H9 (cell line): ENCODE measurements at regions not wholly inside any gene's neighbourhood (a gene's known extent, or its start where the extent isn't known, plus 50 kb on each side); places are given as distances from the start of the nearest gene placed in this dataset.
"Not testable (repeated sequence)": the region's sequence is repeated elsewhere in the genome, so short reads cannot be mapped to it uniquely, and the experiment has no call there.

Source experiments
- DNase-seq: peaks from one replicate; pipeline ENCODE4 v3.0.0-alpha.2; 2017
- H2AFZ ChIP-seq: one replicate; pipeline ENCODE4 v1.6.1; 2013; ENCODE audit warnings: mild to moderate bottlenecking, low read length, control low read depth, moderate library complexity
- H2AK5ac ChIP-seq: 2 replicates; pipeline ENCODE4 v1.6.1; 2013; ENCODE audit warnings: low read length, control low read depth, mixed read lengths; ENCODE audit not compliant: insufficient read length
- H2BK120ac ChIP-seq: one replicate; pipeline ENCODE4 v1.6.1; 2013; ENCODE audit warnings: low read depth, mild to moderate bottlenecking, low read length, control low read depth, inconsistent platforms; ENCODE audit not compliant: poor library complexity, severe bottlenecking
- H2BK12ac ChIP-seq: 2 replicates; pipeline ENCODE4 v1.6.1; 2013; ENCODE audit warnings: low read length, control low read depth, mixed read lengths, low read depth; ENCODE audit not compliant: insufficient read length
- H2BK15ac ChIP-seq: 2 replicates; pipeline ENCODE4 v1.6.1; 2013; ENCODE audit warnings: low read depth, low read length, control low read depth
- H2BK20ac ChIP-seq: one replicate; pipeline ENCODE4 v1.6.1; 2013; ENCODE audit warnings: low read depth, mild to moderate bottlenecking, low read length, control low read depth, inconsistent platforms; ENCODE audit not compliant: poor library complexity, severe bottlenecking
- H2BK5ac ChIP-seq: 2 replicates; pipeline ENCODE4 v1.6.1; 2013; ENCODE audit warnings: low read length, control low read depth, mixed read lengths; ENCODE audit not compliant: insufficient read length
- H3K14ac ChIP-seq: 2 replicates; pipeline ENCODE4 v1.6.1; 2013; ENCODE audit warnings: low read length, control low read depth; ENCODE audit not compliant: insufficient read depth
- H3K18ac ChIP-seq: 2 replicates; pipeline ENCODE4 v1.6.1; 2013; ENCODE audit warnings: low read depth, mild to moderate bottlenecking, mixed read lengths, low read length, control low read depth; ENCODE audit not compliant: insufficient read length
- H3K23ac ChIP-seq: 2 replicates; pipeline ENCODE4 v1.6.1; 2013; ENCODE audit warnings: low read length, control low read depth, mixed read lengths, low read depth; ENCODE audit not compliant: insufficient read length
- H3K23me2 ChIP-seq: 2 replicates; pipeline ENCODE4 v1.6.1; 2013; ENCODE audit warnings: low read depth, mild to moderate bottlenecking, mixed read lengths, low read length, control low read depth; ENCODE audit not compliant: insufficient read length, poor library complexity, severe bottlenecking
- H3K27ac ChIP-seq: 2 replicates; pipeline ENCODE4 v1.5.1; 2013; ENCODE audit warnings: low read length, control low read depth, mixed read lengths, low read depth; ENCODE audit not compliant: insufficient read length
- H3K27me3 ChIP-seq: 2 replicates; pipeline ENCODE4 v1.6.1; 2013; ENCODE audit warnings: low read length, control low read depth, inconsistent platforms; ENCODE audit not compliant: insufficient read depth
- H3K4ac ChIP-seq: 2 replicates; pipeline ENCODE4 v1.6.1; 2013; ENCODE audit warnings: low read depth, mild to moderate bottlenecking, control low read depth, inconsistent platforms, low read length, moderate library complexity
- H3K4me1 ChIP-seq: 2 replicates; pipeline ENCODE4 v1.6.1; 2013; ENCODE audit warnings: low read length, control low read depth, inconsistent platforms; ENCODE audit not compliant: insufficient read depth
- H3K4me2 ChIP-seq: 2 replicates; pipeline ENCODE4 v1.6.1; 2013; ENCODE audit warnings: low read length, control low read depth, mixed read lengths; ENCODE audit not compliant: insufficient read length, insufficient read depth
- H3K56ac ChIP-seq: 2 replicates; pipeline ENCODE4 v1.6.1; 2013; ENCODE audit warnings: low read depth, mild to moderate bottlenecking, mixed read lengths, low read length, control low read depth; ENCODE audit not compliant: insufficient read length
- H3K79me1 ChIP-seq: 2 replicates; pipeline ENCODE4 v1.6.1; 2013; ENCODE audit warnings: low read depth, mild to moderate bottlenecking, moderate library complexity, low read length, control low read depth, inconsistent platforms; ENCODE audit not compliant: insufficient read depth, poor library complexity, severe bottlenecking
- H3K79me2 ChIP-seq: 2 replicates; pipeline ENCODE4 v1.6.1; 2013; ENCODE audit warnings: low read length, control low read depth, inconsistent platforms; ENCODE audit not compliant: insufficient read depth
- H3K9ac ChIP-seq: 2 replicates; pipeline ENCODE4 v1.6.1; 2013; ENCODE audit warnings: low read length, control low read depth, mixed read lengths; ENCODE audit not compliant: insufficient read length; ENCODE audit errors: extremely low read depth
- H3K9me3 ChIP-seq: one replicate; pipeline ENCODE4 v1.6.1; 2013; ENCODE audit warnings: low read depth, low read length, inconsistent platforms; ENCODE audit not compliant: control insufficient read depth
- H3T11ph ChIP-seq: one replicate; pipeline ENCODE4 v1.6.1; 2013; ENCODE audit warnings: mild to moderate bottlenecking, low read length, control low read depth, inconsistent platforms
- H4K20me1 ChIP-seq: one replicate; pipeline ENCODE4 v1.6.1; 2013; ENCODE audit not compliant: control insufficient read depth, insufficient read length, insufficient read depth
- H4K5ac ChIP-seq: 2 replicates; pipeline ENCODE4 v1.6.1; 2013; ENCODE audit warnings: low read depth, mild to moderate bottlenecking, mixed read lengths, low read length, control low read depth; ENCODE audit not compliant: insufficient read length
- H4K8ac ChIP-seq: replicated peaks from 2 replicates; pipeline ENCODE4 v1.6.1; 2013; ENCODE audit warnings: low read length, control low read depth, mixed read lengths, low read depth; ENCODE audit not compliant: insufficient read length
- H4K91ac ChIP-seq: 2 replicates; pipeline ENCODE4 v1.6.1; 2013; ENCODE audit warnings: low read depth, mild to moderate bottlenecking, moderate library complexity, mixed read lengths, low read length, control low read depth; ENCODE audit not compliant: insufficient read length
- H3K27ac Mint-ChIP-seq, 3 experiments: 2 replicates in 2 of 3; 3 replicates in 1 of 3; pipeline ENCODE4 v1.8.0; 2020 to 2021; ENCODE audit warnings: mixed read lengths in 3 of 3, mild to moderate bottlenecking in 1 of 3, moderate library complexity in 1 of 3
- H3K27me3 Mint-ChIP-seq: 2 replicates; pipeline ENCODE4 v1.8.0; 2021; ENCODE audit warnings: low read depth, mild to moderate bottlenecking, moderate library complexity, mixed read lengths
- H3K36me3 Mint-ChIP-seq, 3 experiments: 2 replicates in 2 of 3; 3 replicates in 1 of 3; pipeline ENCODE4 v1.8.0; 2020 to 2021; ENCODE audit warnings: low read depth in 3 of 3, mixed read lengths in 3 of 3; ENCODE audit not compliant: insufficient read depth in 1 of 3
- H3K4me1 Mint-ChIP-seq, 2 experiments: 2 replicates each; pipeline ENCODE4 v1.8.0; 2020; ENCODE audit warnings: mixed read lengths in 2 of 2
- H3K4me3 Mint-ChIP-seq, 2 experiments: 2 replicates in 1 of 2; 3 replicates in 1 of 2; pipeline ENCODE4 v1.8.0; 2020 to 2021; ENCODE audit warnings: mild to moderate bottlenecking in 2 of 2, mixed read lengths in 2 of 2, moderate library complexity in 1 of 2
- H3K9me3 Mint-ChIP-seq, 2 experiments: 2 replicates in 1 of 2; 3 replicates in 1 of 2; pipeline ENCODE4 v1.8.0; 2020; ENCODE audit warnings: mild to moderate bottlenecking in 2 of 2, mixed read lengths in 2 of 2, moderate library complexity in 1 of 2
- WGBS: extraction: QIAGEN DNeasy Blood & Tissue Kit; methylation state at CpG from one replicate; pipeline ENCODE4 v1.1.7; 2013; ENCODE audit warnings: missing lambda C conversion rate, low lambda C conversion rate, mixed read lengths; ENCODE audit not compliant: insufficient read length; ENCODE audit errors: extremely low coverage; 5-methylcytosine and 5-hydroxymethylcytosine counted together

DNA sequence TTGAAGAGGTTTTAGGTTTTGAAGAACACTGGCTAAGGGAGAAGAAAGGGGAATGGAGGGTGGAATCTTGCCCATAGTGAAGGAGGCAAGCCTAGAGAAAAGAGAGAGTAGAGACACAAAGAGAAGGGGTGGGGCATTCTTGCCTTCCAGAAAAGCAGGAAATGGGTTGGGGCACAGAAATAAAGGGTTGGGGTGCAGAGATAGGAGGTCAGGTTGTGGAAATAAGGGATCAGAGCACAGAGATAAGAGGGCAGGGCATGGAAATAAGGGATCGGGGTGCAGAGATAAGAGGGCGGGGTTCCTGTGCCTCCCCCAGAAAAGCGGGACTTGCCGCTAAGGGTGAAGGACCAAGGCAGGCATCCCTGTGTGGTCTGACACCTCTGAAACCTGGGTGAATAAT, 69.9 kb downstream of the ALG1L2 start:
- H2BK20ac ChIP-seq, H3K56ac ChIP-seq, H3K4me2 ChIP-seq, H4K8ac ChIP-seq, H3K23me2 ChIP-seq, H2AK5ac ChIP-seq, H3K23ac ChIP-seq, H3K18ac ChIP-seq, H3K9me3 ChIP-seq, H4K91ac ChIP-seq, H2BK120ac ChIP-seq, H3K9ac ChIP-seq, H4K20me1 ChIP-seq, H3K4me1 ChIP-seq, H3K79me1 ChIP-seq, H3K27ac Mint-ChIP-seq, H2AFZ ChIP-seq, H2BK15ac ChIP-seq, H3K4me3 Mint-ChIP-seq, H4K5ac ChIP-seq, H3K27ac ChIP-seq, H3K27me3 Mint-ChIP-seq, H3K79me2 ChIP-seq, H3K4ac ChIP-seq, H3T11ph ChIP-seq, DNase-seq, H3K27me3 ChIP-seq, H3K14ac ChIP-seq, H2BK5ac ChIP-seq, H2BK12ac ChIP-seq: not testable (repeated sequence)
- Mint-ChIP-seq H3K9me3 (peaks cover 41 to 46% of the 10 kb centered on the region in 2 experiments), H3K4me1 (peaks cover 12 to 19% of the 10 kb centered on the region in 2 experiments), H3K36me3 (peaks cover 33 to 42% (median 38%) of the 10 kb centered on the region in 3 experiments)
- WGBS = no CpG with 5 or more reads among the region's 4 CpGs

DNA sequence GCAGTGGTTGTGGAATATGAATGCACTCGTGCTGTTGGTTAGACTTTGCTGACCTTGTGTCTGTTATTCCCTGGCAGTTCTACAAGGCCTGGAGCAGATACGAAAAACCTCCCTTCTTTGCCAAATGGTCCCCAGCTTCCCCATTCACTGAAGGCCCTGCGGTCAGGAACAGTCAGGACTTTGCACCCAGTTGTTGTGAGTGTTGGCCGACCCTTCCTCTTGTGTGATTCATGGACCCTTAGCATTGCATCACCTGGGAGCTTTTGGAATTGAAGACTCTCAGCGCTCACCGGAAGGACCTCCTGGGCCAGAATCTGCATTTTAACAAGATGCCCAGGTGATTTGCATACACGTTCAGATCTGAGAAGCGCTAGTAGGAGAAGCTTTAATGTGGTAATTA, 71.6 kb downstream of the ALG1L2 start:
- not testable (repeated sequence) for H4K5ac ChIP-seq, H2BK15ac ChIP-seq, H3K56ac ChIP-seq, H3K79me1 ChIP-seq, H3K4me2 ChIP-seq, H4K8ac ChIP-seq, H3K79me2 ChIP-seq, H2BK20ac ChIP-seq, H3T11ph ChIP-seq, H2BK120ac ChIP-seq, H3K14ac ChIP-seq, H3K23ac ChIP-seq, H2BK12ac ChIP-seq, H4K91ac ChIP-seq, H4K20me1 ChIP-seq, H3K9ac ChIP-seq, H3K4me1 ChIP-seq, H3K18ac ChIP-seq, H2AFZ ChIP-seq, H2AK5ac ChIP-seq, H3K27me3 ChIP-seq, H3K9me3 ChIP-seq, H3K27me3 Mint-ChIP-seq, H2BK5ac ChIP-seq, H3K4me3 Mint-ChIP-seq, H3K27ac ChIP-seq, H3K23me2 ChIP-seq, H3K4ac ChIP-seq
- peaks cover 41 to 48% of the 10 kb centered on the region in 2 experiments for H3K9me3 Mint-ChIP-seq
- WGBS = no CpG with 5 or more reads among the region's 8 CpGs
- H3K27ac Mint-ChIP-seq = peak overlapping the region in 2 of 3 experiments; percentile 95 to 98; a peak in 5 of 7 replicates
- peak; percentile 30 for DNase-seq
- H3K4me1 Mint-ChIP-seq = peaks cover 12 to 13% of the 10 kb centered on the region in 2 experiments
- H3K36me3 Mint-ChIP-seq = peaks cover 37 to 46% (median 38%) of the 10 kb centered on the region in 3 experiments
